Peyer's patch (tissue), 4 donors: ENCODE measurements at regions not wholly inside any gene's neighbourhood (a gene's known extent, or its start where the extent isn't known, plus 50 kb on each side); places are given as distances from the start of the nearest gene placed in this dataset.

Experiments used
- POLR2A ChIP-seq, 2 donors: fragments of 450-650 bp; IDR thresholded peaks; one replicate each; pipeline ENCODE4 v1.5.1; 2017; ENCODE audit warnings: antibody characterized with exemption in 2 of 2, mild to moderate bottlenecking in 2 of 2, moderate library complexity in 2 of 2
- TF ChIP-seq, protein P1 (sequence below), 6 experiments: fragments of 450-650 bp in 4 of 6; fragments of 200-600 bp in 2 of 6; sonication (generic) in 1 of 6; IDR thresholded peaks; one replicate each; pipeline ENCODE4 v1.5.1; 2017 to 2019; ENCODE audit warnings: antibody characterized with exemption in 6 of 6, mild to moderate bottlenecking in 3 of 6, moderate library complexity in 1 of 6

- TF ChIP-seq, protein P1, sequence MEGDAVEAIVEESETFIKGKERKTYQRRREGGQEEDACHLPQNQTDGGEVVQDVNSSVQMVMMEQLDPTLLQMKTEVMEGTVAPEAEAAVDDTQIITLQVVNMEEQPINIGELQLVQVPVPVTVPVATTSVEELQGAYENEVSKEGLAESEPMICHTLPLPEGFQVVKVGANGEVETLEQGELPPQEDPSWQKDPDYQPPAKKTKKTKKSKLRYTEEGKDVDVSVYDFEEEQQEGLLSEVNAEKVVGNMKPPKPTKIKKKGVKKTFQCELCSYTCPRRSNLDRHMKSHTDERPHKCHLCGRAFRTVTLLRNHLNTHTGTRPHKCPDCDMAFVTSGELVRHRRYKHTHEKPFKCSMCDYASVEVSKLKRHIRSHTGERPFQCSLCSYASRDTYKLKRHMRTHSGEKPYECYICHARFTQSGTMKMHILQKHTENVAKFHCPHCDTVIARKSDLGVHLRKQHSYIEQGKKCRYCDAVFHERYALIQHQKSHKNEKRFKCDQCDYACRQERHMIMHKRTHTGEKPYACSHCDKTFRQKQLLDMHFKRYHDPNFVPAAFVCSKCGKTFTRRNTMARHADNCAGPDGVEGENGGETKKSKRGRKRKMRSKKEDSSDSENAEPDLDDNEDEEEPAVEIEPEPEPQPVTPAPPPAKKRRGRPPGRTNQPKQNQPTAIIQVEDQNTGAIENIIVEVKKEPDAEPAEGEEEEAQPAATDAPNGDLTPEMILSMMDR (IDR thresholded peaks at IDR 0.05), result no peak
- TF ChIP-seq POLR2A (IDR thresholded peaks at IDR 0.05), result no peak
Measured at GRCh38 chr4:170162416-170162815, 72.7 kb upstream of the AADAT start.
